HG03521 (cell line): ENCODE measurements at regions not wholly inside any gene's neighbourhood (a gene's known extent, or its start where the extent isn't known, plus 50 kb on each side); places are given as distances from the start of the nearest gene placed in this dataset.
"Not testable (repeated sequence)": the region's sequence is repeated elsewhere in the genome, so short reads cannot be mapped to it uniquely, and the experiment has no call there.

Experiments
- ATAC-seq: cut with Tn5 transposase; IDR thresholded peaks from one replicate; pipeline ENCODE4 v1.9.1; 2021; ENCODE audit warnings: mild to moderate bottlenecking, moderate library complexity; ENCODE audit not compliant: unreplicated experiment

DNA sequence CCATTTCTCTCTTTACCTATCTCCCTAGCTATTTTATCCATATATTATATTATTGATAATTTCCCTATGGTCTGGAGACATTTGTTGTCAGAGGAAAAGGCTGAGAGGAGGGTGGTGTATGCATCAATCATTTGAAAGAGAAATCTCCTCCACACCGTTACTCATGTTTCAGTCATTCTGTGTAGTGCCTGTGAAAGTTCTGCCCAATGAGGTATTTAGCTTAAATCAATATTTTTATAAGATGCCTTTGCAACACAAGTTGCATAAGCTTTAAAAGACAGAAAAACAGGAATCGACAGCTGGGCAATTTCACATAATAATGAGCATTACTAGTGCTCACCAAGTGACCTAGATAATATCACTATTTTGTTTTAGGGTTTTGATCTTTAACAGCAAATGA, 363.7 kb upstream of the FSIP2 start:
- ATAC-seq: no peak

DNA sequence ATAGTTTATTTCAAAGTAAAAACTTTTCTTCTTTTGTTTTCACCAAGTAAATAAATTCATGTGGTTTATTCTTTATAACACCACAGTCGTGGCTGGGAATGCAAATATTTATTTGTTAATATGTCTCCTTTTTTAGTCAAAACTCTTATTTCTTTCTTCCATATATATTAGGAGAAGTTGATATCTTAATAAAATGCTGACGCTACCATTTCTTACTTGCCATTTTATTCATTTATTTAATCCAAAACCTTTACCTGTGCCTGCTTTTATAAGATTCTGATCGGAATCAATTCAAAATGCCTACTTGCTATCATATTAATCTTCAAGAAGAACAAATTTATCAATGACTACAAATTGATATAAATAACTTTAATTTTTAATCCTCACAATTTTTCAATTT, 362.9 kb upstream of the FSIP2 start:
- no peak for ATAC-seq

DNA sequence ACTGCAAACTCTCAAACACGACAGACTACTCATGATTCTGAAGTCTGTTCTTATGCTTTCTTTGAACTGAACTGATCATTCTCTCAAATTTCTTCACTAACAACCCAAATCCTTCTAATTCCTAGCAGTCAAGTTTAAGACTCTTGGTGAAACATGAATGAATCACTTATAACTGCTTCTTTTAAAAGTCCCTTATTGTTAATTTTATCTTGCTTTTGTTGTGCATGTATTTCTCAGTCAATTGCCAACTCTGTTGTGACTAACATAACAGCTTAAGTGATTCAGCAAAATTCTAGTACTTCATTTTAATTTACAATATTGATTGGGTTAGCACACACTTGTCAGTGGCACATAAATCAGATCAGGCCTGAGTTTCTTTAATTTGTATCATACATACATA, 357.0 kb upstream of the FSIP2 start:
- no peak for ATAC-seq

DNA sequence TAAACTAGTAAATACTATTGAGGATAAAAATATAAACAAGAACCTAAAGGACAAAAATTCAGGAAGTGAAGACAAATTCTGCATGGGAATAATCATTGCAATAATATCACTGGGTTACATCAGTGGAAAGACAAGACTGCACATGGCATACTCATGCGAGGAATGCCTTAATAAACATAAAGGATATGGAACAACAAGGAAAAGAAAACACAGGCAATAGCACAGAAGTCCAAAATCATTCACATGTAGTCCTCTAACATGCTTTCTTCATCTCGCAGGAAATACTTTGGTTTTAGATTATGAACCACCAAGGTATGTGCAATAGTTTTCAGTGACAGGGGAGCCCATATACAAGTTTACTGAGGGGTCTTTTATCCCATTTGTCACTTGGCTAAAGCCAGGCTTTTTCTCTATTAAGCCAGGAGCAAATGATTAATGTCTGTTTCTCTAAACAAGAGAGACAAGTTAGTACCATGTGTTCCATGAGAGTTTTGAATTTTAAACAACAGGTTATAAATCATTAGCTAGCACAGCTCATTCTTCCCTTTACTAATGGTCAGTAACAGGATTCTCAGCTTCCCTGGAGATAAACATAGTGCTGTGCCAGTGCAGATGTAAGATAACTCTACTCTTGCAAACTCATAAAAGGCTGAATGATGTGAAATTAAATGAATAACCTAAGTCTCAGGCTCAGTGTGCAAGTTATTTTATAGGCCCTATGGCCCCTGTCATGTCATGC, 353.6 kb upstream of the FSIP2 start:
- ATAC-seq: no peak

DNA sequence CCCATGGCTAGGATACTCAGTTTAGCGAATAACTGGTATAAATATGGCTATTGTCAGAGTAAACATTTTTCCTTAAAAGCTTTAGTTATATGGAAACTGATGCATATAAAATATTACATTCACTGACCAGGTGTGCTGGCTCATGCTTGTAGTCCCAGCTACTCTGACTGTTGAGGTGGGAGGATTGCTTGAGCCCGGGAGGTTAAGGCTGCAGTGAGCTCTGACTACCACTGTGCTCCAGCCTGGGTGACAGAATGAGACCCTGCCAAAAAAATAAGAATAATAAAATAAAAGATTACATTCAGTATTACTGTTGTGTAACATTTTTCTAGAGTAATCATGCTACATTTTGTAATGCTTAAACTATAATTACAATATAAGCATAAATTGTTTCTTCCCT, 350.4 kb upstream of the FSIP2 start:
- no peak for ATAC-seq

DNA sequence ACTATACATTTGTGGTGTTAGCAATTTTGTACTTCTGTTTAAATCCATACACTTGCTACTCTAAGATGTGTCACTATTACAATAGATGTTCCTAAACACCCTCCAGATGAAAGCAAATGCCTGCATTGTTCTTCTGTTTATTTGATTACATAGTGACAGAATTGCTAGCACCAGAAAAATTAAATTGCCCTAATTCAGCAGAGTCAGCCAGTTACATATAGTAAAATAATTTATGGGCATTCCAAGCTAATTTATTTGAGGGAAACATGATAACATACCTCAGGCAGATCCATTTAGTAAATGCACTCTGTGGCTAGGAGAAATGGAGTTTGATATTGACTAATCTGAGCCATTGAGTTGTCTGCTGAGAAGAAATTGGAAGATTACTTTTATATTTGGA, 347.1 kb upstream of the FSIP2 start:
- no peak for ATAC-seq

DNA sequence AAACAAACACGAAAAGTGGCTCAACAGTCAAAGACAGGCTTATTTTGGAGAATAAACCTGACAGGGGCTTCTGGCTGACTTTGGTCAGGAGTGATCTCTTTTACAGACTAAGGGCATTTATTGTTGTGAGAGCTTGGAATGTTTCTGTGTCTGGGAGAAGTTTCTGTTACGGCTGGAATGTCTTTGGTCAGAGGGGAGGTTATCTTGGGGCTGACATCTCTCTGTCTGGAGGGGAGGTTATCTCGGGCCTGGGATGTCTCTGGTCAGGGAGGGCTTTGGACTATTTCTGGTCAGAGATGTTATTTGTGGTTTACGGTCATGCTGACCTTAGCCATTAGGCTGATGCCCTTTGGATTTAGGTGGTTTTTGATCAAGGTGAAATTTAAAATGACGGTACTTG, 345.5 kb upstream of the FSIP2 start:
- ATAC-seq: no peak

DNA sequence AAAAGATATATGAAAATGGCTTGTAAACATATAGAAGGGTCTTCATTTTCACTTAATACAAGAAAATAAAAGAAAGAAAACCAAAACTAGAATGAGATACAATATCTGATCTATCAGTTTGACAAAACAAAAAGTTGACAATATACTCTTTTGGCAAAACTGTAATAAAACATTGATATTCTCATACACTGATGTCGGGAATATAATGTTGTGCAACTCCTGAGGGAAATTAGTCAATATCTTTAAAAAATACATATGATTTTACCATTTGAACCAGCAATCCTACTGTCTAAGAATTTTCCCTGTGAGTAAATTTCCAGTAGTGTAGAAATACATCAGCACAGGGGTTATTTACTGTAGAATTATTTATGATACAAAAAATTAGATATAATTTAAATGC, 336.1 kb upstream of the FSIP2 start:
- ATAC-seq: no peak

DNA sequence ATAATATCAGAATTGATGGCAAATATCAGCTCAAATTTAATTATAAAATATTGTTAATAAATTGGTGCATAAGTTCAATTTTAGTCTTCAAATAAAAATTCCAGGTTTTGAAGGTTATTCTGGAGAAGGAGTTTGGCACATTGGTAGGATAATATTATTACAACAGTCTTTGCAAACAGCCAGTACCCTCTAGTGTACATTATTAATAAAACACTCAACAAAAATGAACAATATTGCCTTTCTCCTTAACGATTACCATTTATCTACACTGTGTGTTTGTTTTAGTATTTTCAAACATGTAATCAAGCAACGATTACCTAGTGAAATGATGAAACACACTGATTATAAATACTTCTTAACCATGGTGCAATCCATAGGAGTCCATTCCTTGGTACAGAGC, 334.0 kb upstream of the FSIP2 start:
- no peak for ATAC-seq

DNA sequence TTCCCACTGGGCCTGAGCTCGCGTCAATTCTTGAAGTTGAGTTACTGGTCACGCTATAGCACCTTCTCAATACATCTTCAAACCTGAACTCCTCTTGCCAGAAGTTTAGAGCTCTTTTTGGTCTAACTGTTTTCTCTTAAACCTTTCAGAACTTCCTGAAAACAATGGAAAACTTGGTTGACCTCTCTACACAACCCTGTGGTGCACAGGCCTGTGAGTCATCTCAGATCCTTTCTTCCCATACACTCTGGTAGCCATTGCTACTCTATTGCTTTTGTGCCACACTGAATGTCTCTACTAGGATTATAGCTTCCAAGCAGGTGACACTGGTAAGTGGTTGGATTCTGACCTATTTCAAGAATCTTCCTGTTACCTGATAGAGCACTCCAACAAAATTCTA, 321.5 kb upstream of the FSIP2 start:
- no peak for ATAC-seq

DNA sequence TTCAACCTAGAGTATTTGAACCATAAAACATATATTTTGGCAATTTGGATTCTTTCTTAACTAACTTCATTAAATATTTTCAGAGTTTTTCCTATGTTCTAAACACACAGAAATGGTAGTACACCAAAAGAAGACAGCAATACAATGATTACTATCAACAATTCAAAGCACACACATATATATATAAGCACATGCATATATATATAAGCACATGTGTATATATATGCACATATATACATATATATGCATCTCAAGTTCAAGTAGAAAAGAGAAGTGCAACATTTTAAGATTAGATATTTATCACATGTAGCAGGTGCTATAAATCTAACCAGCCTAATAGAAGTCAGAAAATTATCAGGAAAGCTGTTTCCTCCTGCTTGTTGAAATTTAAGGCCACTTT, 320.9 kb upstream of the FSIP2 start:
- no peak for ATAC-seq

DNA sequence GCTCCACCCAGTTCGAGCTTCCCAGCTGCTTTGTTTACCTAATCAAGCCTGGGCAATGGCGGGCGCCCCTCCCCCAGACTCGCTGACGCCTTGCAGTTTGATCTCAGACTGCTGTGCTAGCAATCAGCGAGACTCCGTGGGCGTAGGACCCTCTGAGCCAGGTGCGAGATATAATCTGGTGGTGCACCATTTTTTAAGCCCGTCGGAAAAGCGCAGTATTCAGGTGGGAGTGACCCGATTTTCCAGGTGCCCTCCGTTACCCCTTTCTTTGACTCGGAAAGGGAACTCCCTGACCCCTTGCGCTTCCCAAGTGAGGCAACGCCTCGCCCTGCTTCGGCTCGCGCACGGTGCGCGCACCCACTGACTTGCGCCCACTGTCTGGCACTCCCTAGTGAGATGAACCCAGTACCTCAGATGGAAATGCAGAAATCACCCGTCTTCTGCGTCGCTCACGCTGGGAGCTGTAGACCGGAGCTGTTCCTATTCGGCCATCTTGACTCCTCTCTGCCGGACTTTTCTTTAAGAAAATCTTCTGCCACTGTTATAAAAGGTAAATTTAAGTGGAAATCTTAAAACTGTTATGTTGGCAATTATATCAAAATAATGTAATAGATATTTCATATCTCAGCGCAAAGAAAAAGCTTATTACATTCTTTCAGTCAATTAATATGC, 313.5 kb upstream of the FSIP2 start:
- not testable (repeated sequence) for ATAC-seq

DNA sequence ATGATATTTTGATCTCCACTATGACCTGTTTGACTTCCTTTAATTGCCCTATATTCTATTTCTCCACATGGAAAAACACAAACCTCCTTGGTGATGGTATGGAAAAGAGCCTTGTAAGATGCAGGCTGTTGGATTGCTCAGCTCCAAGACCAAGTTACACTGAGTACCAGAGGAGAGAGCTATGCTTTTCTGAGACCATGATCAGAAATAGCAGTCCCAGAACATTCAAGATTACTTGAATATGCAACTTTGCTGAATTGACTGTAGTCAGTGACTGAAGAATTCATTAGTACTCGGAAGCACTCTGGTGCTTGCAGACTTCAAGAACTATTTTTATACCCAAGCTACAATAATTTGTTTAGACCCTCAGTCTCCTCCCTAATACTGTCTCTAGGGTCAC, 310.6 kb upstream of the FSIP2 start:
- ATAC-seq: no peak

DNA sequence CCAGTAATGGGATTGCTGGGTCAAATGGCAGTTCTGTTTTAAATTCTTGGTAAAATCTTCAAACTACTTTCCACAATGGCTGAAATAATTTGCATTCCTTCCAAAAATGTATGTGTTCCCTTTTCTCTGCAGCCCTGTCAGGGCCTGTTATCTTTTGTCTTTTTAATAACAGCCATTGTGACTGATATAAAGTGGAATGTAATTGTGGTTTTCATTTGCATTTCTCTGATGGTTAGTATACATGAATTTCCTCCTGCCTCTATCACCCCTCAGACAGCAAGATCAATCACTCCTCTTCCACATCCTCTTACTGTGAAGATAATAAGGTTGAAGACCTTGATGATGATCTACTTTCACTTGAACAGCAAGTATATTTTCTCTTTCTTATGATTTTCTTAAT, 304.8 kb upstream of the FSIP2 start:
- no peak for ATAC-seq

DNA sequence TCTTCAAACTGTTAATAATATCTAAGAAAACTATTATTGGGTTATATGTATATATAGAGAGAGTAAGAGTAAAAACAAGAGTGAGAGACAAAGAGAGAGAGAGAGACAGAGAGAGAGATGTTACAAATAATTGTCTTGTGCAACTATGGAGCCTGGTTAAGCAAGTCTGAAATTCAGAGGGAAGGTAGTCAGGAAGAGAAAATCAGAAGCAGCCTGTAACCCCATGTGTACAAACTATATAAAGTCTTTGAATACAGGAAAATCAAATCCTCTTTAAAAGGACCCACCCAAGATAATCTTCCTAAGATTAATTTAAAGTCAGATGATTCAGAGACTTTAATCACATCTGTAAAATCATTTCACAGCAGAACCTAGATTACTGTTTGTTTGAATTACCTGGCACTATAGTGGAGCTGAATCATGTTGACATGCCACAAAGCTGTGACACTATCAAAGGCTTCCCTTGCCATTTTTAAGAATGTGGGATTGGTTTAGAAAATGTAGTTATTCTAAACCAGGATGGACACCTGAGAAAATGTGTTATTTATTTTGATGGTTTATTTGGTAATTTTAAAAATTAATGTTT, 301.7 kb upstream of the FSIP2 start:
- no peak for ATAC-seq

DNA sequence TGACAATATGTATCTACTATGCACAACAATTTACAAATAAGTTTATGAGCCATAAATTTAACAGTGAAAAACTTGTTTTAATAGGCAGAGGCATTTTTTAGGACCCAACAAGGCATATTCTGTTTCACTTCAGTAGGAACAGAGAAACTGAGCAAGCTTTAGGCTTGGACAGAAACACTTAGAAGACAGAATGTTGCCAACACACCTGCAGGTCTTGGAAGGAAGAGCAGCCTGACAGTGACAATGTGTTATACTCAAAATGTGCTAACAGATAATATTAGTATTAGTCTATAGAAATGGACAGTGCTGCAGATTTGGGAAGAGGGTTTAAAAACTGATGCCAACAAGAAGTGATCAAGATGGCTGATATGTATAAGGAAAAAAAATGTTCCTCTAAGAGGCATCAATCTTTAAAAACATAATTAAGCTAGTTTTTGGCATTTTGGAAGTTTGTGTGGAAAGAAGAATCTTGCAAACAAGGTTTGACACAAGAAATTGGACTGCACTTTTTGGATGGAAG, 297.1 kb upstream of the FSIP2 start:
- no peak for ATAC-seq

DNA sequence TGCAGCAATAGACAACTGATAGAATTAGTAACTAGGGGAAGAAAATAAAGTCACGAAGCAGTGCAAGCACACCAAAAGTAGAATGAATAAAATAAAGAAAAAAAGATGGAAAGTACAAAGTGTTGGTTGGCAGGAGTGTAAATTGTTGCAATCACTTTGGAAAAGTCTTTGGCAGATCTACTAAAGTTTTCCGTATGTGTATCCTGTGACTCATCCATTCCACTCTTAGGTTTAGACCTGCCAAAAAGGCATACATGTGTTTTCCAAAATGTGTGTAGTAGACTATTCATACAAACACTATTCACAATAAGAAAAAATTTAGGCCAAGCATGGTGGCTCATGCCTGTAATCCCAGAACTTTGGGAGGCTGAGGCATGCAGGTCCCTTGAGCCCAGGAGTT, 282.1 kb upstream of the FSIP2 start:
- no peak for ATAC-seq

DNA sequence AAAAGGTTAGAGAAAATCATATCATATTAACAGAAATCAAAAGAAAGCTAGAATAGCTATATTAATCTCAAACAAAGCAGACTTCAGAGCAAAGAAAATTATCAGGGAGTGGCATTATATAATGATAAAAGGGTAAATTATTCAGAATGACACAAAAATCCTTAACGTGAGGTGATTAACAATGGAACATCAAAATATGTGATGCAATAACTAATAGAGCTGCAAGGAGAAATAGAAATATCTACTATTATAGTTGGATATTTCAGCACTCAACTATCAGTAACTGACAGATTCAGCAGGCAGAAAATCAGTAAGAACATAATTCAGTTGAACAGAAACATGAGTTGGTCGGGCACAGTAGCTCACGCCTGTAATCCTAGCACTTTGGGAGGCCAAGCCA, 275.1 kb upstream of the FSIP2 start:
- ATAC-seq: no peak

DNA sequence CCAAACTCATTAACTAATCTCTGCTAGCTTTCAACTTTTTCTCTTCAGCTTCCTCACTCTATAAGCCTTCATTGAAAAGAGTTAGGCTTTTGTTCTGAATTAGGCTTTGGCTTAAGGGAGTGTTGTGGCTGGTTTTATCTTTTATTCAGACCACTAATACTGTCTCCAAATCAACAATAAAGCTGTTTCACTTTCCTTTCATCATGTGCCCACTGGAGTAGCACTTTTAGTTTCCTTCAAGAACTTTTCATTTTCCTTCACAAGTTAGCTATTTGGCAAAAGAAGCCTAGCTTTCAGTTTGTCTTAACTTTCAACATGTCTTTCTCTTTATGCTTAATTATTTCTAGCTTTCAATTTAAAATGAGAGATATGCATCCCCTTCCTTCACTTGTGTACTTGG, 271.7 kb upstream of the FSIP2 start:
- ATAC-seq: no peak

DNA sequence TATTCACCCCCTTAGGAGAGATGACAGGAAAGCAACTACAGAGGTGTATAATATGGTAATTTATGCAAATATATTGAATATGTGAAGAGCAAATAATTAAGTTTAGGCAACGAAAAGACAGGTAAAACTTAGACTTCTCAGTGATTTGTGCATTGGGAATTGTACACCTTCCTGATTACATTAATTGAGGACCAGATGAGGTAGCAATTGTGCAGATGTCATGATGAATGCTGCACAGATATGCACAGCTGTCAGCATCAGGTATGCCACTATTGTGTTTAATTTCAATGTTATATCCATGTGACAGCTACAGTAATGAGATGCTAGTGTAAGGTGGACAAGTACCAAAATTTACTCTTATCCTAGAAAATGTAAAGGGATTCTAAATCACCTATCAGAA, 267.2 kb upstream of the FSIP2 start:
- ATAC-seq: no peak

DNA sequence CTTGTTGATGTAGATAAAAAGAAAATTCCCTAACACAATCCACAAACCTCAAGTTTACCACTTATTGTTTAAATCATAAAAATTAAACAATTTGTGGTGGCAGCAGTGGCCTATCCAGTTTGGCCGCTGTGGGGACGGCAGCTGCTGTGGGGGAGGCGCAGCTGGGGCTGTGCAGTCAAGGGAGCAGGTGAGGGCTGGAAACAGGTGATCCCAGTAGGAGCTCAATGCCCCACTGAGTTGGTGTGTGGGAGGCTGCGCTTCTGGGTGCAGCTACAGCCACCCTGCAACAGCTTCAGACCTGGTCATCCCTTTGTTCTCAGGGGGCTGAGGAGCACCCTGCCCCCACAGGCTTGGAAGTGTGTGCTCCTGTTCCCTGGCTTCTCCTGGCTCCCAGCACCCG, 266.0 kb upstream of the FSIP2 start:
- ATAC-seq: no peak

DNA sequence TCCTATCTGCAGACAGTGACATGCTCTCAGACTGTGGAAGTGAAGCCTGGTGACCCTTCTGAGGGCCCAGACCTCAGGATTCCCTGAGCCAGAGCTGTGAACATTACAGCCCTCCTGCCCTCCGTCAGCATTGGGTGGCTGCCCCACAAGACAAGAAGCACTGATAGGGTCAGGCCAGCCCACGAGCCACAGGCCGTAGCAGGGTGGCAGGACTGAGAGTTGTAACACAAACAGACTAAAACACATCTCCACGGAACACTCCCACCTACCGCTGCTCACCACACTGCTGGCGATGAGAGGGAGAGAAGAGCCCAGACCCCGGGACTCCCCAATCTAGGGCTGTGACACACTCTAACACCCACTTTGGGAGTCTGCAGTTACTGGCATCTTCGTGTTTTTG, 264.8 kb upstream of the FSIP2 start:
- no peak for ATAC-seq
